ENCODE measurements at regions not wholly inside any gene's neighbourhood (a gene's known extent, or its start where the extent isn't known, plus 50 kb on each side); places are given as distances from the start of the nearest gene placed in this dataset.

- Histone ChIP-seq H2AFZ (ENCODE audit: insufficient read depth, low read depth, low read length, poor library complexity, severe bottlenecking) (no peak overlapping the region), H3K4me3 (replicated peaks in 1 of 3; ENCODE audit: low read depth in 2 of 3, low read length in 3 of 3) (no peak overlapping the region), H3K36me3 (replicated peaks in 1 of 2; ENCODE audit: control insufficient read depth in 1 of 2, insufficient read depth in 2 of 2, low read length in 2 of 2) (no peaks in the 10 kb centered on the region), H3K79me2 (ENCODE audit: insufficient read depth, low read length) (no peaks in the 10 kb centered on the region), H3K27me3 (ENCODE audit: control insufficient read depth in 2 of 2, insufficient read depth in 2 of 2, low read length in 2 of 2) (no peaks in the 10 kb centered on the region), H3K27ac (ENCODE audit: low read depth in 1 of 2, low read length in 2 of 2) (no peak overlapping the region), H3K4me2 (replicated peaks; ENCODE audit: extremely low read depth, low read length, poor library complexity, severe bottlenecking) (no peak overlapping the region), H4K20me1 (ENCODE audit: insufficient read depth, low read length) (no peaks in the 10 kb centered on the region), H3K9ac (ENCODE audit: insufficient read depth, low read length, poor library complexity, severe bottlenecking) (no peak overlapping the region), H3K4me1 (ENCODE audit: control insufficient read depth in 1 of 2, insufficient read depth in 2 of 2, low read length in 2 of 2) (no peaks in the 10 kb centered on the region), H3K9me3 (replicated peaks in 1 of 2; ENCODE audit: control insufficient read depth in 1 of 2, insufficient read depth in 1 of 2, low read length in 2 of 2) (peaks cover 4 to 14% of the 10 kb centered on the region in 2 donors)
- Mint-ChIP-seq H3K27ac (no peak overlapping the region), H3K27me3 (ENCODE audit: low read depth in 3 of 3) (no peaks in the 10 kb centered on the region), H3K36me3 (no peaks in the 10 kb centered on the region), H3K4me1 (no peaks in the 10 kb centered on the region), H3K9me3 (peaks cover 0 to 11% (median 4%) of the 10 kb centered on the region in 7 donors), H3K4me3 (no peak overlapping the region)
- WGBS (ENCODE audit: insufficient coverage): 100% methylated on average over 1 of the region's 3 CpGs
- intact Hi-C loops (cut with micrococcal nuclease): no loop called here
- DNase-seq: no peak
- TF ChIP-seq CTCF (IDR thresholded peaks at IDR 0.05): no peak
Observed at GRCh38 chr11:106292526-106292925, 215.1 kb downstream of the AASDHPPT start.

GRCh38 chr11:106295974-106296373 lies 218.5 kb downstream of the AASDHPPT start:
- Mint-ChIP-seq H3K4me3 (no peak overlapping the region), H3K27me3 (ENCODE audit: low read depth in 3 of 3) (no peaks in the 10 kb centered on the region), H3K9me3 (peaks cover 4 to 21% (median 7%) of the 10 kb centered on the region in 7 donors), H3K4me1 (no peaks in the 10 kb centered on the region), H3K27ac (no peak overlapping the region), H3K36me3 (no peaks in the 10 kb centered on the region)
- no peak for DNase-seq
- H3K27me3 ChIP-seq (ENCODE audit: control insufficient read depth in 2 of 2, insufficient read depth in 2 of 2, low read length in 2 of 2): no peaks in the 10 kb centered on the region
- H3K9ac ChIP-seq (ENCODE audit: insufficient read depth, low read length, poor library complexity, severe bottlenecking): no peak overlapping the region
- H3K9me3 ChIP-seq (replicated peaks in 1 of 2; ENCODE audit: control insufficient read depth in 1 of 2, insufficient read depth in 1 of 2, low read length in 2 of 2): peaks cover 20 to 23% of the 10 kb centered on the region in 2 donors
- TF ChIP-seq CTCF (IDR thresholded peaks at IDR 0.05): no peak
- no peaks in the 10 kb centered on the region for H4K20me1 ChIP-seq (ENCODE audit: insufficient read depth, low read length)
- H3K4me2 ChIP-seq (replicated peaks; ENCODE audit: extremely low read depth, low read length, poor library complexity, severe bottlenecking): no peak overlapping the region
- no peaks in the 10 kb centered on the region for H3K4me1 ChIP-seq (ENCODE audit: control insufficient read depth in 1 of 2, insufficient read depth in 2 of 2, low read length in 2 of 2)
- H3K36me3 ChIP-seq (replicated peaks in 1 of 2; ENCODE audit: control insufficient read depth in 1 of 2, insufficient read depth in 2 of 2, low read length in 2 of 2): no peaks in the 10 kb centered on the region
- H3K27ac ChIP-seq (ENCODE audit: low read depth in 1 of 2, low read length in 2 of 2): no peak overlapping the region
- no peak overlapping the region for H2AFZ ChIP-seq (ENCODE audit: insufficient read depth, low read depth, low read length, poor library complexity, severe bottlenecking)
- H3K79me2 ChIP-seq (ENCODE audit: insufficient read depth, low read length): no peaks in the 10 kb centered on the region
- intact Hi-C loops (cut with micrococcal nuclease): no loop called here
- H3K4me3 ChIP-seq (replicated peaks in 1 of 3; ENCODE audit: low read depth in 2 of 3, low read length in 3 of 3): no peak overlapping the region
